ENCODE measurements at regions not wholly inside any gene's neighbourhood (a gene's known extent, or its start where the extent isn't known, plus 50 kb on each side); places are given as distances from the start of the nearest gene placed in this dataset.

DNA sequence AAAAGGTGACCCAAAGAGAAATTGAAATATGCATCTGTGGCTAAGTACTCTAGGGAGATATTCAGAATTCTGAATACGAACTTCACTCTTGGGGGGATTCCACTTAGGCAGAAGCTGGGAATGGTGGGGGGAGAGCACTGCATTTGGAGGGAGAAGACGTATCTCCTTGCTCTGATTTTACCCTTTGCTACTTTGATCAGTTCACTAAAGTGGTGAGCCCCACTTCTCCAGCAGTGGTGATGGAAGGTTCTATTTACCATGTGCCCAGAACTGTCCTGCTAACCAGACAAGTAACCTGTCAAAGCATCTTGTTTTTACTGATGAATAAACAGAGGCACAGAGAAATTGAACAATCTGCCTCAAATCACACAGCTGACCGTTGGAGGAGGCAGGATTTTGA, 483.4 kb downstream of the SIPA1L2 start:
- TF ChIP-seq CEBPB (IDR thresholded peaks at IDR 0.05) (no peak), EP300 (IDR thresholded peaks at IDR 0.05; ENCODE audit: borderline replicate concordance) (no peak), ZBTB7A (IDR thresholded peaks at IDR 0.05; ENCODE audit: low read depth) (no peak), TAF1 (IDR thresholded peaks at IDR 0.05; ENCODE audit: low read depth) (no peak), EGR1 (IDR thresholded peaks at IDR 0.05) (no peak), TCF12 (IDR thresholded peaks at IDR 0.05; ENCODE audit: low read depth) (no peak), RAD21 (IDR thresholded peaks at IDR 0.05; ENCODE audit: low read depth) (no peak), CREB1 (IDR thresholded peaks at IDR 0.05; ENCODE audit: low read depth) (no peak), TEAD4 (IDR thresholded peaks at IDR 0.05) (no peak), FOXM1 (IDR thresholded peaks at IDR 0.05; ENCODE audit: borderline replicate concordance, low read depth) (no peak), NFIC (IDR thresholded peaks at IDR 0.05) (no peak), YY1 (IDR thresholded peaks at IDR 0.05; ENCODE audit: low read depth) (no peak)
- TF ChIP-seq, protein P1, sequence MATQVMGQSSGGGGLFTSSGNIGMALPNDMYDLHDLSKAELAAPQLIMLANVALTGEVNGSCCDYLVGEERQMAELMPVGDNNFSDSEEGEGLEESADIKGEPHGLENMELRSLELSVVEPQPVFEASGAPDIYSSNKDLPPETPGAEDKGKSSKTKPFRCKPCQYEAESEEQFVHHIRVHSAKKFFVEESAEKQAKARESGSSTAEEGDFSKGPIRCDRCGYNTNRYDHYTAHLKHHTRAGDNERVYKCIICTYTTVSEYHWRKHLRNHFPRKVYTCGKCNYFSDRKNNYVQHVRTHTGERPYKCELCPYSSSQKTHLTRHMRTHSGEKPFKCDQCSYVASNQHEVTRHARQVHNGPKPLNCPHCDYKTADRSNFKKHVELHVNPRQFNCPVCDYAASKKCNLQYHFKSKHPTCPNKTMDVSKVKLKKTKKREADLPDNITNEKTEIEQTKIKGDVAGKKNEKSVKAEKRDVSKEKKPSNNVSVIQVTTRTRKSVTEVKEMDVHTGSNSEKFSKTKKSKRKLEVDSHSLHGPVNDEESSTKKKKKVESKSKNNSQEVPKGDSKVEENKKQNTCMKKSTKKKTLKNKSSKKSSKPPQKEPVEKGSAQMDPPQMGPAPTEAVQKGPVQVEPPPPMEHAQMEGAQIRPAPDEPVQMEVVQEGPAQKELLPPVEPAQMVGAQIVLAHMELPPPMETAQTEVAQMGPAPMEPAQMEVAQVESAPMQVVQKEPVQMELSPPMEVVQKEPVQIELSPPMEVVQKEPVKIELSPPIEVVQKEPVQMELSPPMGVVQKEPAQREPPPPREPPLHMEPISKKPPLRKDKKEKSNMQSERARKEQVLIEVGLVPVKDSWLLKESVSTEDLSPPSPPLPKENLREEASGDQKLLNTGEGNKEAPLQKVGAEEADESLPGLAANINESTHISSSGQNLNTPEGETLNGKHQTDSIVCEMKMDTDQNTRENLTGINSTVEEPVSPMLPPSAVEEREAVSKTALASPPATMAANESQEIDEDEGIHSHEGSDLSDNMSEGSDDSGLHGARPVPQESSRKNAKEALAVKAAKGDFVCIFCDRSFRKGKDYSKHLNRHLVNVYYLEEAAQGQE (IDR thresholded peaks at IDR 0.05; ENCODE audit: low read depth): no peak
- TF ChIP-seq, protein P2, sequence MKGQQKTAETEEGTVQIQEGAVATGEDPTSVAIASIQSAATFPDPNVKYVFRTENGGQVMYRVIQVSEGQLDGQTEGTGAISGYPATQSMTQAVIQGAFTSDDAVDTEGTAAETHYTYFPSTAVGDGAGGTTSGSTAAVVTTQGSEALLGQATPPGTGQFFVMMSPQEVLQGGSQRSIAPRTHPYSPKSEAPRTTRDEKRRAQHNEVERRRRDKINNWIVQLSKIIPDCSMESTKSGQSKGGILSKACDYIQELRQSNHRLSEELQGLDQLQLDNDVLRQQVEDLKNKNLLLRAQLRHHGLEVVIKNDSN (IDR thresholded peaks at IDR 0.05): no peak
- TF ChIP-seq, protein P3, sequence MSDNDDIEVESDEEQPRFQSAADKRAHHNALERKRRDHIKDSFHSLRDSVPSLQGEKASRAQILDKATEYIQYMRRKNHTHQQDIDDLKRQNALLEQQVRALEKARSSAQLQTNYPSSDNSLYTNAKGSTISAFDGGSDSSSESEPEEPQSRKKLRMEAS (IDR thresholded peaks at IDR 0.05): no peak

DNA sequence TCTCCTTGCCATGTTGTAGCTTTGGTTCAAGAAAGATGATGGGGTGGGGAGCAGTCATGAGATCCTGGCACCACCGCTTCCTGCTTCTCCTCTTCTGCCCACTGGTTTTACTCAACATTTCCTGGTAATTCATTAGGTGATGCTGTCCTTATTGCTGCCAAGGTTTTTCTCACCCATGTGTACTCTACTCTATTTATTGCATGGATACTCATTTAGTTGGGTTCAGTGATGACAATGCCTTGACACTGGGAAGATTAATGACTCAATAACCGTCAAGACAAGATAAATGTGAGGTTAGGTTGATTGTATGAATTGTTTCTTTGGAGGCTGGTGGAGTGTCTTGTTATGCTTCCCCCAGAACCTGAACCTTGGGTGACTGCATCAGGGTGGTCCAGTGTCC, 484.2 kb downstream of the SIPA1L2 start:
- TF ChIP-seq, protein P3 (IDR thresholded peaks at IDR 0.05): no peak
- no peak for TF ChIP-seq TAF1 (IDR thresholded peaks at IDR 0.05; ENCODE audit: low read depth)
- TF ChIP-seq EGR1 (IDR thresholded peaks at IDR 0.05): no peak
- TF ChIP-seq NFIC (IDR thresholded peaks at IDR 0.05): no peak
- TF ChIP-seq TEAD4 (IDR thresholded peaks at IDR 0.05): no peak
- TF ChIP-seq, protein P1 (IDR thresholded peaks at IDR 0.05; ENCODE audit: low read depth): no peak
- no peak for TF ChIP-seq EP300 (IDR thresholded peaks at IDR 0.05; ENCODE audit: borderline replicate concordance)
- no peak for TF ChIP-seq TCF12 (IDR thresholded peaks at IDR 0.05; ENCODE audit: low read depth)
- no peak for TF ChIP-seq ZBTB7A (IDR thresholded peaks at IDR 0.05; ENCODE audit: low read depth)
- no peak for TF ChIP-seq CREB1 (IDR thresholded peaks at IDR 0.05; ENCODE audit: low read depth)
- TF ChIP-seq FOXM1 (IDR thresholded peaks at IDR 0.05; ENCODE audit: borderline replicate concordance, low read depth): no peak
- TF ChIP-seq CEBPB (IDR thresholded peaks at IDR 0.05): no peak
- TF ChIP-seq RAD21 (IDR thresholded peaks at IDR 0.05; ENCODE audit: low read depth): no peak
- TF ChIP-seq, protein P2 (IDR thresholded peaks at IDR 0.05): no peak
- TF ChIP-seq YY1 (IDR thresholded peaks at IDR 0.05; ENCODE audit: low read depth): no peak

DNA sequence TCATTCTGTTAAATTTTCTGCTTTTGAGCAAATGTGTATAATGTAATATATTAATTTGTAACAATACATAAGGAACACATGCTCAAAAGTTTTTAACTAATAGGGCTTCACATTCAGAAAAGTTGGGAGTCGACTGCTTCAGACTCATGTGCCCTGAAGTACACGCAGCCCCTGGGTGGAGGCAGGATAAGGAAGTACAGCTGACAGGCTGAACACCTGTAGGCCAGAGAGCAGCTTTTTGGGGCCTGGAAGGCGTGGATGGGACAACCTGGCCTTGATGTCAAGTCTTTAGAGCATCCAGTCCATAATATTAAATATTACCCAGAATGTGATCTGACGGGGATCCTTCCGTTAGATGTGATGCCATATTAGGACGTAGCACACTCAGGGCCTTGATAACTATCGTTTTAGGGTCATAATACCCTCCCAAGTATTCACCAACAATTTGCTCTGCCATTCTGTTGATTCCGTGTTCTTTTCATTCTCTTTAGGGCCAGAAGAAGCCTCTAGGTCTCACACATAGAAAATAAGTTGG, 485.2 kb downstream of the SIPA1L2 start:
- TF ChIP-seq, protein P1 (IDR thresholded peaks at IDR 0.05; ENCODE audit: low read depth): no peak
- TF ChIP-seq, protein P3 (IDR thresholded peaks at IDR 0.05): no peak
- TF ChIP-seq EGR1 (IDR thresholded peaks at IDR 0.05) (no peak), YY1 (IDR thresholded peaks at IDR 0.05; ENCODE audit: low read depth) (no peak), EP300 (IDR thresholded peaks at IDR 0.05; ENCODE audit: borderline replicate concordance) (no peak), TEAD4 (IDR thresholded peaks at IDR 0.05) (no peak), CREB1 (IDR thresholded peaks at IDR 0.05; ENCODE audit: low read depth) (no peak), FOXM1 (IDR thresholded peaks at IDR 0.05; ENCODE audit: borderline replicate concordance, low read depth) (no peak)
- TF ChIP-seq, protein P2 (IDR thresholded peaks at IDR 0.05): no peak
